HG03064 (cell line): ENCODE measurements at regions not wholly inside any gene's neighbourhood (a gene's known extent, or its start where the extent isn't known, plus 50 kb on each side); places are given as distances from the start of the nearest gene placed in this dataset.

ENCODE experiments used
- ATAC-seq: cut with Tn5 transposase; IDR thresholded peaks from one replicate; pipeline ENCODE4 v1.9.1; 2021; ENCODE audit warnings: low read depth; ENCODE audit not compliant: unreplicated experiment

- ATAC-seq: no peak
Measured at GRCh38 chr11:121801394-121801748, 314.6 kb downstream of the BLID start.

GRCh38 chr11:121800731-121801393, 315.2 kb downstream of the BLID start:
- ATAC-seq: no peak

GRCh38 chr11:121800240-121800639, 315.8 kb downstream of the BLID start:
- no peak for ATAC-seq

- no peak for ATAC-seq
Measured at GRCh38 chr11:121797496-121797895, 318.5 kb downstream of the BLID start.

GRCh38 chr11:121795174-121795573, 320.8 kb downstream of the BLID start:
- ATAC-seq: no peak

GRCh38 chr11:121794671-121795141, 321.3 kb downstream of the BLID start:
- no peak for ATAC-seq

GRCh38 chr11:121793916-121794315, 322.1 kb downstream of the BLID start:
- no peak for ATAC-seq

GRCh38 chr11:121793291-121793690, 322.7 kb downstream of the BLID start:
- ATAC-seq: no peak

GRCh38 chr11:121792185-121792584, 323.8 kb downstream of the BLID start:
- no peak for ATAC-seq

- ATAC-seq: no peak
Measured at GRCh38 chr11:121790430-121790829, 325.6 kb downstream of the BLID start.

- ATAC-seq: no peak
Measured at GRCh38 chr11:121780971-121781370, 328.2 kb upstream of the SORL1-AS1 start.

- ATAC-seq: no peak
Measured at GRCh38 chr11:121777056-121777455, 324.3 kb upstream of the SORL1-AS1 start.

GRCh38 chr11:121775276-121775675, 322.5 kb upstream of the SORL1-AS1 start:
- ATAC-seq: no peak

GRCh38 chr11:121773076-121773475, 320.3 kb upstream of the SORL1-AS1 start:
- ATAC-seq: no peak

- no peak for ATAC-seq
Measured at GRCh38 chr11:121770939-121771595, 318.3 kb upstream of the SORL1-AS1 start.

- ATAC-seq: no peak
Measured at GRCh38 chr11:121769191-121769590, 316.4 kb upstream of the SORL1-AS1 start.

GRCh38 chr11:121767433-121767832, 314.7 kb upstream of the SORL1-AS1 start:
- ATAC-seq: peak; percentile 56

- ATAC-seq: peak; percentile 17
Measured at GRCh38 chr11:121766991-121767390, 314.2 kb upstream of the SORL1-AS1 start.

GRCh38 chr11:121766166-121766565, 313.4 kb upstream of the SORL1-AS1 start:
- no peak for ATAC-seq

GRCh38 chr11:121763526-121763925, 310.8 kb upstream of the SORL1-AS1 start:
- ATAC-seq: peak; percentile 71

GRCh38 chr11:121762820-121763219, 310.1 kb upstream of the SORL1-AS1 start:
- no peak for ATAC-seq

- ATAC-seq: no peak
Measured at GRCh38 chr11:121761186-121761585, 308.4 kb upstream of the SORL1-AS1 start.
